T-helper 2 cell treated with Interferon-gamma antibody and Interleukin-4, amounts not matched to agents 100 ng/mL and 5 ng/mL, for 36 hours (primary cell): ENCODE measurements at regions not wholly inside any gene's neighbourhood (a gene's known extent, or its start where the extent isn't known, plus 50 kb on each side); places are given as distances from the start of the nearest gene placed in this dataset.
"Not testable (repeated sequence)": the region's sequence is repeated elsewhere in the genome, so short reads cannot be mapped to it uniquely, and the experiment has no call there.

ENCODE experiments used
- intact Hi-C: fragments of 100-400 bp; cut with micrococcal nuclease; formaldehyde crosslinking; loops from one replicate; pipeline ENCODE4 v1.15.1; 2023

DNA sequence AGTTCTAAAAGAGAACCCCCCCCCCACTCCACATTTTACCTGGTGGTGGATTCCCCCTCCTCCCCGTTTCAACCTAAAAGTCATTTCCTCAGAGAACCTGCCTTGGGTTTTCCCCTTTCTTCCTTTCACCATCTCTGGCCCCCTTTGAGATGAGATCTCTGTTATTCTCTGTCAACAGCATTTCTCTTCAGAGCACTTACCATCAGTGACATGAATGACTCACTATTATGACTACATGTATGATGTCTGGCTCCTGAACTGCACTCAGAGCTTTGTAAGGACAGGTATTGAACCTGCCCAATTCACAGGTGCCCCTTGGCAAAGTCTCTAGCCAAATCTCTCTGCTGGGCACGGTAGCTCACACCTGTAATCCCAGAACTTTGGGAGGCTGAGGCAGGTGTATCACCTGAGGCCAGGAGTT lies 61.4 kb upstream of the JARID2 start:
- intact Hi-C loops = no loop called here

DNA sequence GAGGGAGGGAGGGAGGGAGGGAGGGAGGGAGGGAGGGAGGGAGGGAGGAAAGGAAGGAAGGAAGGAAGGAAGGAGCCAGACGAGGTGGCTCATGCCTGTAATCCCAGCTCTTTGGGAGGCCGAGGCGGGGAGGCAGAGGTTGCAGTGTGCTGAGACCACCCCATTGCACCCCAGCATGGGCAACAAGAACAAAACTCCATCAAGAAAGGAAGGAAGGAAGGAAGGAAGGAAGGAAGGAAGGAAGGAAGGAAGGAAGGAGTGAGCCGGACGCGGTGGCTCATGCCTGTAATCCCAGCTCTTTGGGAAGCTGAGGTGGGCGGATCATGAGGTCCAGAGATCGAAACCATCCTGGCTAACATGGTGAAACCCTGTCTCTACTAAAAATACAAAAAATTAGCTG lies 60.8 kb upstream of the JARID2 start:
- intact Hi-C loops = not testable (repeated sequence)

DNA sequence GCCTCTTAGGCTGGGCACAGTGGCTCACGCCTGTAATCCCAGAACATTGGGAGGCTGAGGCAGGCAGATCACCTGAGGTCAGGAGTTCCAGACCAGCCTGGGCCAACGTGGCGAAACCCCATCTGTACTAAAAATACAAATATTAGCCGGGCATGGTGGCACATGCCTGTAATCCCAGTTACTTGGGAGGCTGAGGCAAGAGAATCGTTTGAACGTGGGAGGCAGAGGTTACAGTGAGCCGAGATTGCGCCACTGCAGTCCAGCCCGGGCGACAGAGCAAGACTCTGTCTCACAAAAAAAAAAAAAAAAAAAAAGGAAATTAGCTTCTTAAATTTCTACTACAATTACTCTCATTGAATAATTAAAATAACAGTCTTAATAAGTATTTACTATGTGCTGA lies 52.4 kb upstream of the JARID2 start:
- intact Hi-C loops = not testable (repeated sequence)

DNA sequence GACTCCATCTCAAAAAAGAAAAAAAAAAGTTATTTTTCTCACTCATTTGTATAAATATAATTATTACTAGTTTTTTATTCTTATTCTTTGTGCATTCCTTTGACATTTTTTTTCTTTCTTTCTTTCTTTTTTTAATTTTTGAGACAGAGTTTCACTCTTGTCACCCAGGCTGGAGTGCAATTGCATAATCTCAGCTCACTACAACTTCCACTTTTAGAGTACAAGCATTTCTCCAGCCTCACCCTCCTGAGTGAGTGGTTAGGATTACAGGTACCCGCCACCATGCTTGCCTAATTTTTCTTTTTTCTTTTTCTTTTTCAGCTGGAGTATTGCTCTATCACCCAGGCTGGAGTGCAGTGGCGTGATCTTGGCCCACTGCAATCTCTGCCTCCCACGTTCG lies 51.4 kb upstream of the JARID2 start:
- intact Hi-C loops = no loop called here
